Pancreas (tissue), 10 donors: ENCODE measurements at regions not wholly inside any gene's neighbourhood (a gene's known extent, or its start where the extent isn't known, plus 50 kb on each side); places are given as distances from the start of the nearest gene placed in this dataset.

Experiments
- ATAC-seq, 4 donors: fragments of 200-7000 bp; cut with Tn5 transposase; one replicate each; pipeline versions ENCODE4 v1.8.0 to v1.9.1; 2020; ENCODE audit warnings: mild to moderate bottlenecking in 4 of 4, moderate library complexity in 4 of 4
- DNase-seq, 6 donors: peaks; one replicate each; pipeline ENCODE4 v3.0.0-alpha.2; 2020
- FAIRE-seq: peaks from 2 replicates; lab custom pipeline; 2012; peaks lifted over from hg19 to GRCh38; lab: Jason Lieb, UNC
- H3K27ac ChIP-seq, 4 donors: fragments of 200-600 bp; sonication (generic); 1 replicate in 3 of 4; 2 replicates in 1 of 4; pipeline versions ENCODE4 v1.5.0 to v1.8.0; 2020
- H3K27me3 ChIP-seq, 4 donors: fragments of 200-600 bp; one replicate each; pipeline ENCODE4 v1.8.0; 2021
- H3K36me3 ChIP-seq, 3 donors: fragments of 200-600 bp; sonication (generic) in 1 of 3; one replicate each; pipeline versions ENCODE4 v1.5.0 to v1.8.0; 2020 to 2021
- H3K4me1 ChIP-seq, 3 donors: fragments of 200-600 bp; one replicate each; pipeline ENCODE4 v1.8.0; 2021
- H3K4me3 ChIP-seq, 4 donors: fragments of 200-600 bp; sonication (generic) in 2 of 4; one replicate each; pipeline versions ENCODE4 v1.5.0 to v1.8.0; 2020 to 2021
- H3K9me3 ChIP-seq, 4 donors: fragments of 200-600 bp; one replicate each; pipeline ENCODE4 v1.8.0; 2021
- CTCF ChIP-seq, 4 donors: fragments of 200-600 bp; sonication (generic) in 3 of 4; IDR thresholded peaks; one replicate each; pipeline versions ENCODE4 v1.5.0 to v1.8.0; 2021; ENCODE audit warnings: antibody characterized with exemption in 4 of 4
- WGBS, 2 donors: extraction: QIAGEN DNeasy Blood & Tissue Kit; methylation state at CpG; one replicate each; pipeline ENCODE4 v1.1.7; 2013; 5-methylcytosine and 5-hydroxymethylcytosine counted together
- intact Hi-C, 3 donors: fragments of 100-400 bp; cut with DNase I; formaldehyde crosslinking; loops; one replicate each; pipeline versions ENCODE4 v1.11.1 to v1.14.2; 2022
- donor health status: healthy with polysubstance abuse.
- donor health status: DM: no; HTN: no; CAD: no; lungs with moderate emphysema.
- donor health status: DM: no; HTN: no; CAD: no.
- donor health status: control.
- donor health status: control.
- donor health status: Bipolar disorder and iron deficiency.
- donor health status: DM: yes; HTN: yes; CAD: no.
- donor health status: DM: no; HTN: no; CAD: no.
- donor health status: DM: no; HTN: no; CAD: no.
- donor health status: DM: yes; HTN: yes; CAD: no.

GRCh38 chr22:27420195-27420816 is 381.2 kb downstream of the MN1 start:
- WGBS, 2 donors: 55 to 56% methylated on average over 6 of the region's 6 CpGs
- Histone ChIP-seq H3K4me3 (no peak overlapping the region), H3K27me3 (no peaks in the 10 kb centered on the region), H3K36me3 (no peaks in the 10 kb centered on the region), H3K27ac (peak overlapping the region in 3 of 4 donors; percentile 55 to 81 (median 68)), H3K4me1 (peaks cover 10 to 31% (median 17%) of the 10 kb centered on the region in 3 donors), H3K9me3 (no peaks in the 10 kb centered on the region)
- DNase-seq (no peak), FAIRE-seq (no peak), ATAC-seq (peak; percentile 17 to 40 (median 24))
- intact Hi-C loops: no loop called here
- no peak for TF ChIP-seq CTCF (IDR thresholded peaks at IDR 0.05)

DNA sequence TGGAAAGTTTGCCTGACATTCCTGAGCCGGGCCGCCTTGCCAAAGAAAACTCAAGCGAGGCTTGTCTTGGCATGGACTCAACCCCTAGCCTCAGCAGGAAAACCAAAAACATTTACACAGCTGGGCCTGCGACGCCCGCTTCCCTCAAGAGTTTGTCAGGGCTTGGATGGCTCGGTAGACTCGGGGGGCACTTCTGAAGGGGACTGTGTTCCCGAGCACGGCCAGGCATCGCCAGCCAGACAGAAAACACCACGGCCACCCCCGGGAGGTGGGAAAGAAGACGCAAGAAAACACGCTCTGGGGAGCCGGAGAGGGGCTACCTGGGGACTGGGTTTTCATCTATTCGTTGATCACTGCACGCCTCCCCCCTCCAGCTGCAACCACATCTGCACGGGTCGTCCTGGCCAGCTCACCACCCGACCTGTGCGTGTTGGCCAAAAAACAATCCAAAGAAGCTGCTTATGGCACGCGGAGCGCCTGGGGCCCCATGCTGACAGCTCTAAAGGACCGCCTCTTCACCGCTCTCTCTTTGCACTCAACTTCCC is 380.7 kb downstream of the MN1 start:
- ATAC-seq (peak; percentile 86 to 92 (median 88)), DNase-seq (peak; percentile 80 to 93 (median 86)), FAIRE-seq (no peak)
- WGBS, 2 donors: 17 to 27% methylated on average over 27 of the region's 27 CpGs
- Histone ChIP-seq H3K4me1 (peaks cover 10 to 31% (median 17%) of the 10 kb centered on the region in 3 donors), H3K4me3 (peak overlapping the region in 1 of 4 donors; percentile 13), H3K9me3 (no peaks in the 10 kb centered on the region), H3K36me3 (no peaks in the 10 kb centered on the region), H3K27me3 (no peaks in the 10 kb centered on the region), H3K27ac (peak overlapping the region; percentile 55 to 81 (median 70))
- no peak for TF ChIP-seq CTCF (IDR thresholded peaks at IDR 0.05)
- intact Hi-C loops: no loop called here

DNA sequence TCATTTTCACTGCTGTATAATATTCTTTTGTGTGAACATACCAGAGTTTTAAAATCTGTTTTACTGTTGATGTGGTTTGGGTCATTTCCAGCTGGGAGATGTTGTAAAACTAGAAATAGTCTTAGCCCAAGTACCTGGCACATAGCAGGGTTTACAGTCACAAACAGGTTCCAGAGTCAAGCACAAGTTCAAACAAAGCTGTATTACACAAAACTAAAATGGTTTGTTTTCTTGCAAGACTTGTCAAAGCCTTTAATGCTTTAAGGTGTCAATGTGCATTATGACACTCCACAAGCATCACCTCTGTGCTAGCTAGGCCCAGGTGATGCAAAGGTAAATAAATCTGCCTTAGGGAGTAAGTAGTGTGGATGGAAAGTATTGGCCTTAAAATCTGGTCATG is 379.1 kb downstream of the MN1 start:
- no peaks in the 10 kb centered on the region for H3K27me3 ChIP-seq
- ATAC-seq: no peak
- no peak for DNase-seq
- no peaks in the 10 kb centered on the region for H3K9me3 ChIP-seq
- no peak overlapping the region for H3K4me3 ChIP-seq
- no peak overlapping the region for H3K27ac ChIP-seq
- intact Hi-C loops: no loop called here
- peaks cover 10 to 25% (median 17%) of the 10 kb centered on the region in 3 donors for H3K4me1 ChIP-seq
- TF ChIP-seq CTCF (IDR thresholded peaks at IDR 0.05): no peak
- FAIRE-seq: no peak
- H3K36me3 ChIP-seq: no peaks in the 10 kb centered on the region

DNA sequence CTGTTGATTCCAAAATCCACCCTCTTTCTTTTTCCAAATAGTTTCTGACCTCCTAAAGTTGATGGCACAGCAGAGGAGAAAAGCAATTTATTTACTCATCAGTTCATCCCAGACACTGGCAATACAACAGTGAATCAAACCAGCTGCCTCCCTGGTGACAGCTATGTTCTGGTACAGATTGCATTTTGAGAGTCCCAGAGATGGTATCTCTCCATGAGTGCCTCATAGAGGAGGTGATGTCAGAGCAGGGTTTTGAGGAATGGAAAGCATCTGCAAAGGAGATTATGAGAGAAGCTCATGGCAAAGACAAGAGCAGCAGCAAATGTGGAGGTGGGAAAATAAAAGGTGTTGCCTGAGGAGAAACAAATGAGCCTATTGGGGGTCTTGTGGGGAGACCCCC is 377.2 kb downstream of the MN1 start:
- TF ChIP-seq CTCF (IDR thresholded peaks at IDR 0.05): no peak
- no peaks in the 10 kb centered on the region for H3K36me3 ChIP-seq
- intact Hi-C loops: no loop called here
- no peak overlapping the region for H3K4me3 ChIP-seq
- no peaks in the 10 kb centered on the region for H3K9me3 ChIP-seq
- H3K4me1 ChIP-seq: peaks cover 8 to 24% (median 17%) of the 10 kb centered on the region in 3 donors
- no peaks in the 10 kb centered on the region for H3K27me3 ChIP-seq
- no peak overlapping the region for H3K27ac ChIP-seq
- no peak for DNase-seq
- FAIRE-seq: no peak
- no peak for ATAC-seq

- no peak for TF ChIP-seq CTCF (IDR thresholded peaks at IDR 0.05)
- no peaks in the 10 kb centered on the region for H3K36me3 ChIP-seq
- 89 to 90% methylated on average over 10 of the region's 10 CpGs for WGBS, 2 donors
- no peak for ATAC-seq
- H3K9me3 ChIP-seq: no peaks in the 10 kb centered on the region
- no peak overlapping the region for H3K27ac ChIP-seq
- no peak for DNase-seq
- H3K4me1 ChIP-seq: peaks cover 8 to 11% (median 9%) of the 10 kb centered on the region in 3 donors
- no peak for FAIRE-seq
- intact Hi-C loops: no loop called here
- H3K27me3 ChIP-seq: no peaks in the 10 kb centered on the region
- no peak overlapping the region for H3K4me3 ChIP-seq
These were observed 372.1 kb downstream of the MN1 start for GRCh38 chr22:27429476-27429875.
